SH-SY5Y (cell line): ENCODE measurements at regions not wholly inside any gene's neighbourhood (a gene's known extent, or its start where the extent isn't known, plus 50 kb on each side); places are given as distances from the start of the nearest gene placed in this dataset.

Experiments
- GATA2 ChIP-seq: IDR thresholded peaks from 2 replicates; pipeline ENCODE4 v1.6.1; 2011; ENCODE audit warnings: mild to moderate bottlenecking, low read depth, low read length
- GATA3 ChIP-seq: IDR thresholded peaks from 2 replicates; pipeline ENCODE4 v1.6.1; 2011; ENCODE audit warnings: low read depth, mild to moderate bottlenecking, low read length, moderate library complexity

DNA sequence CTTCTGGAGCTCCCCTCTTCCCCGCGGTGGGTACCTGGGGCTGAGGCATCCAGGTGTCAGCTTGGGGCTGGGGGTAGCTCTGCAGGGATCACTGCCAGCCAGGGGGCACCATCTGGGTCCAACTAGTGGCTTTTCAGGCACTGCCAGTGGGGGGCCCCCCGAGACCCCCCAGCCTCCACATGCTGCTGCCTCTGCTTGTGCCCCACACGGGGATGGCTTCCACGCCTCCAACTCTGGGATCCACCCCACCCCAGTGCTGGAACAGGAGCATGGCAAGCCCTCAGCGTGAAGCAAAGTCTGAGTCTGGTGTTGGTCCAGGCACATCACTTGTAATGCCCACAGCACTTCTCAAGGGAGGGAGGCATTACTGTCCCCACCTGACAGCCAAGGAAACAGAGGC, 260.5 kb upstream of the MVB12B start:
- no peak for TF ChIP-seq GATA2
- no peak for TF ChIP-seq GATA3

DNA sequence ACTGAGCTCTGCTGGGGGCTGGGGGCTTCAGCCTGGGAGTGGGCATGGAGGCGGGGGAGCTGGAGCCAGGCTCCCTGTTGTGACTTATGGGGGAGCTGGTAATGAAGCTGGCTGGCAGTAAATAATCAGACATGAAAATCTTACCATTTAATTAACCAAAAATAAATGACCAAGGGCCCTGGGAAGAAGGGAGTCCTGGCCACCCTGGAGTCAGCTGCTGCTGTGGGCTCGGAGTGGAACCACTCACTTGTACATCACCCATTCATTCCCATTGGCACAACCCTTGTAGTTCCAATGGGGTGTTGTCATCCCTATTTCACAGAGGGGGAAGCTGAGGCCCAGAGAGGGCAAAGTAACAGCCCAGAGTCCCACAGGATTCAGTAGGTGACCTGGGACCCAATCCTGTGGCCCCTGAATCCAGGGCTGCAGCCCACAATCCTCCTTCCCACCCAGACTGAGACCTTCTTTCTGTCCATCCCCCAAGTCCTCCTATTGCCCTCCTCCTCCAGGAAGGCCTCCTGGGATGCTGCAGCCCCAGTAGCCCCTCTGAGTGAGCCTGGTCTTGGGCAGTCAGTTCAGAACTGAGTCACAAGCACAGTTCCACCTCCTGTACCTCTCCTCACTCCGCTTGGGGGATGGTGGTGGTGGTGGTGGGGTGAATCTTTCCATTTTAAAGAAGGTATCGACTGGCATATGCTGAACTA, 259.4 kb upstream of the MVB12B start:
- TF ChIP-seq GATA2 = no peak
- TF ChIP-seq GATA3 = no peak

DNA sequence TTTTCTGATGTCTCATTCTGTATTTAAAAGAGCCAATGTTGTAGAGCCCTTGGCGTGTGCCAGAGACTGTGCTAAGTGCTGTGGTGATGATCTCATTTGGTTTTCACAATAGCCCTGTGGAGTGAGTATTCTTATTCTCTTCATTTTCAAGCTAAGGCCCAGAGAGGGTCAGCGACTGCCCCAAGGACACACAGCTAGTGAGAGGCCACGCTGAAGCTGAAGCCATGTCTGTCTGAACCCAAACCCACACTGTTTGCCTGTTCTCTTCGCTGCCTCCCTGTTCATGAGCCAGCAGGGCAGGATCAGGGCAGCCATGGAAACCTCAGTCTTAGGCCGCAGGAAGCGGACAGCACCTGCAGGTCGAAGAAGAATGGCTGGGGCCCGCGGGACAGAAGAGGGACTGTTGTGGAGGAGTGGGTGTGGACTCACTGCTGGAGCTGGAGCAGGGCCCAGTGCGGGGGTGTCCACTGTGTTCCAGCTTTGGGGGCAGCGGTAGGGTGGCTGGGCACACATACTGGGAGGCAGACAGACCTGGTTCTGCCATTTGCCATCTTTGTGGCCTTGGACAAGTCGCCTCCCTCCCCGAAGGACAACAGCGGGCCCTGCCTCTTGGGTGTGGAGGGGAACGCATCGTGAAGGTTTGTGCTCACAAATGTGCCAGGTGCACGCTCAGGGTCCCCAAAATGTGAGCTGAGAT, 257.9 kb upstream of the MVB12B start:
- TF ChIP-seq GATA3 (no peak), GATA2 (no peak)

DNA sequence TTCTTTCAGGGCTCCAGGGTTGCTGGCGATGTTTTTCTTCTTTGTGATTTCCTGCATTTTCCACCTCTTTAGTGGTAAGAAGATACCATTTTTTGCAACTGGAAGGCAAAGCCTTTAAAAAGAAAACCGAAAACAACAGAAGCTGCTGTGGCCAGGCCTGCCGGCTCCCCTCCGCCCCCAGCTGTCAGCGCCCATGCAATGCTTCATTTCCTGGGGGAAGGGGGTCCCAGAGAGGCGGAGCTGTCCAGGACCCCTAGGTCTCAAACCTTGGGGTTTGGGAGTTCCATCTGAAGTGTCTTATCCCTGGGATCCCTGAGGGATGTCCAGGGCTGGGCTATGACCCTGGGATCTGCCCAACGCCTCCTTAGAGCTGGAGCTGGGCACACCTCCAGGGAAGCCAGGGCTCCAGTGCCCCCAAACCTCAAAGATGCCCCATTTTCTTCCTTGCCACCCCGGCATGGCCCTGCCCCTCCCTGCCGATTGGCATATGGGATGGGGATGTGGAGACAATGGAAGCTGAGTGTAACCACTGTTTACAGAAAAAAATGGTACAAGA, 257.2 kb upstream of the MVB12B start:
- no peak for TF ChIP-seq GATA3
- TF ChIP-seq GATA2 = no peak

DNA sequence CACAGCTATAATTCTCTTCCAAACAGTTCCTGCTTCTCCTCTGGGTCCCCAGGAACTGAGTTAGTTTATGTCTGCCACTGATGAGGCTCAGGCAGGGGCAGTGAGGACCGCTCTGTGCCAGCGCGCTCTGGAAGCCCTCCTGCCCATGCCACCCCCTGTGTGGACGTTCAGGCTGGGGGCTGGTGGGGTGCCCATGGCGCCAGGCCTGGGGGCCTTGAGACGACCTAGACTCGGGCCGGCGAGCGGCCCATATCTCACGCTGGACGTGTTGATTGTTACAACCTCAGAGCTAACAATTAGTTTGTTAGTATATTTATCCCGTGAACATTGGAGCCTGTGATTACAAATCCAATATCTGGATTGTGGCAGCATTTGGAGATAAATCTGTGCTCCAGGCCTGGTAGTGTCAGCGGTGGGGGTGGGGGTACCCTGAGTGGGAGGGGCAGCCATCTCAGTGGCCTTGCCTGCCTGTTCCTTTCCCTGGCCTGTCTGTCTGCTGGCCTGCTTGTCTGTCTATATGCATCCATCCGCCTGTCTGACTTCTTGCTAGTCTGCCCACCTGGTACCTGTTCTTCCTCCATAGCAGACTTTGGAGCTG, 256.5 kb upstream of the MVB12B start:
- no peak for TF ChIP-seq GATA3
- TF ChIP-seq GATA2 = no peak

DNA sequence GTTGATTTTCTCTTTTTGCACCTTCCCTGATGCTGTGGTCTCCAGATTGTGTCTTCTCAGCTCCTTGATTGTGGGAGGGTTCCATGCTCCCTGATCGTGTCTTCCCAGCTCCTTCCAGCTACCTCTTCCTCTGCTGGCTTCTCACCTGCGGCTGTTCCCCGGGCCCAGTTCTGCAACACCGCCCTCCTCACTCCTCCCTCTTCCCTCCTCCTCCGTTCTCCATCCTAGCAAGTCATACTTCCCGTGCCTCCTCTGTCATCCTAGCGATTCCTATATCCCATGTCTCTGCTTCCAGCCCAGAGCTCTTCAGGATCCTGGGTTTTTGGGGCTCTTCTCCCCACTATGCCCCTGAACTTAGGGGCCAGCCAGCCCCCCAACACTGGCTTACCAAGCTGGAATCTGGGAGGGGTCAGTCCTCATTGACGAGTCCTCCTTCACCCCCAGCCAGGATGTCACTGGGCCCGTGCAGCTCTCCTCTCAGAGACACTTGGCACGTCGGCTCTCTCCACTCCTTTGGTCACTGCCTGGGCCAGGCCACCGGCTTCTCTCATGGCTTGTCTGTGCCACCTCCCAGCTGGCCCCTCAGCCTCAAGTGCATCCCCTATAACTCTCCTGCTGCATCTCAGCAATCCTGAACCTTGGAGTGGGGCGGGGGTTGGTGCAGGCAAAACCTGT, 255.4 kb upstream of the MVB12B start:
- TF ChIP-seq GATA2 (no peak), GATA3 (no peak)

DNA sequence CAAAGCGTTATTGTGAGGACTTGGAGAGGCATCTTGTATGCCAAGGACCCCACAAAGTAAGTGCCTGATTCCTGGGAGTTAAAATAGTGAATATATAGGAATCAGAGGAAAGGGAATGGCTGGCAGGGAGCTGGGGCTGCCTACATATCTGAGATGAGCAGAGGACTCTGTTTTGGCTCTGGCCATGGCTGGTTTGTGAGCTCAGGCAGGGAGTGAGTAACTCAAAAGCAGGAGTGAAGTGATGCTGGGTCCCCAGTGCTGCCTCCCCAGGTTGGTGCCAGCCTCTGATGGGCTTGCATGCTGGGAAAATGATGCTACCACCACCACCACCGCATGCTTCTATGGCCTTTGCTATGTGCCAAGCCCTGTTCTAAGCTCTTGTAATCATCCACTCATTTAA, 246.0 kb upstream of the MVB12B start:
- no peak for TF ChIP-seq GATA3
- TF ChIP-seq GATA2 = no peak

DNA sequence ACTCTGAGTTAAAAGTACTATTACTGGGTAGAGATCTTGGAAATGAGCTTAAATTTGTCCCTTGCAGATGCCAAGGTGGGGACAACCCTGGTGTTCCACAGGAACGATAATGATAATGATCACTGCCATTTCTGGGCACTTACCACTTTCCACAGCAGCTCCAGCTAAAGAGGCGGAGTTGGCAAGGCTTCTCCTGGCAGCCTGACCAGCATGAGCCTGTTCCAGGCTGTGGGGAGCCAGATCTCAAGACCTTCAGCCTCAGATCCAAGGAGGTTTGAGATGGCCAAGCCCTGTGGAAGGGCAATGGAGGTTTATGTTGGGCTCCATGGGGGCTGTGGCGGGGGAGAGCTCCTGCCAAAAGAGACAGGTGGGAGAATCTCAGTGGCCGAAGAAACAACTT, 244.9 kb upstream of the MVB12B start:
- no peak for TF ChIP-seq GATA2
- no peak for TF ChIP-seq GATA3

DNA sequence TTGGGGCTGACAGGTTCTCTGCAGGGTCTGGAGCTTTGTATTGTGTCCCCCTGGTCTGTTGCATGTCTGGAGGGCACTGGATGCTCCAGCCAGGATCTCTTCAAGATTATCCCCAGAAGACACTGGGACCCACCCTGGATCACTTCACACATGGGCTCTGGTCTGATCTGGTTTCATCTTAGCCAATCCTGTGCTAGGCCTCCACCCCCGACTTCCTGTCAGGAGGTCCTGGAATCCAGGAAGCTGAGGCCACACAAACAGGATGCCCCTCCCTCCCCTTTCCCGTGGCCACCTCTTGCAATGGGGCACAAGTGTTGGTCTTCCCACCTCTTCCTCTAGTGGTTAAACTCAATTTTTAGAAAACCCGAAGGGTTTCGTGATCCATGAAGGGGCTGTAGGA, 242.6 kb upstream of the MVB12B start:
- TF ChIP-seq GATA2 = no peak
- TF ChIP-seq GATA3 = no peak

DNA sequence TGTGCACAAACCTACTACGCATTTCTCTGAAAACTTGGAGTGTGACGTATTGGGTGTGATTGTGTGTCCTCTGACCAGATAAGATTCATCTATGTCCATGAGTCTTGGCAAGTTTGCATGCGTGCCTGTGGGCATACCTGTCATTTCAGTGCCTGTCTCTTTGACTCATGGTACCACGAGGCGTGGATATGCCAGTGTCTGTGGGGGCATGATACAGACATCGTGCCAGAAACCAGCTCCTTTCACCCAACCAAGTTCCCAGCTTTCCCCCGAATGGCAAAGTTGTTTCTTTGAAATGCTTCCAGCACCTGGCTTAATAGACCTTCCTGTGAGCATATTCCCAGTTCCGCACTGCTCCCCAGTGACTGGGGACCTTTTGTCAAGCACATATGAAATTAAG, 241.9 kb upstream of the MVB12B start:
- no peak for TF ChIP-seq GATA2
- no peak for TF ChIP-seq GATA3

DNA sequence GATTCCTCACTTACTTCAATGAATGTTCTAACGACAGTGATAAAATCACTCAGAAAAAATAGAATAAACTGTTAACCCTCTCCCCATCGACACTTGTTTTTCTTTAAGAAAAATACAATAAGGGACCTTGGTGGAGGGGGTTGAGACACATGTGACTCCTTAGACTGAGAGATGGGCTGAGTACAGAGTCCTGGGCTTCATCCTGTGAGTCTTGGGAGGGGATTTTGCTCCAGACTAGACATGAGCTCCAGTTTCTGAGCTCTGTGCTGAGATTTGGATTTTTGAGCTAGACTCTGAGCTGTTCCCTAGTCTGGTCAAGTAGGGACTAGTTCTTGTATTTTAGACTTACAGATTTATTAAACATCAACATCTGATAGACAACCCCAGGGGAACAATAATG, 241.5 kb upstream of the MVB12B start:
- TF ChIP-seq GATA2 (no peak), GATA3 (no peak)

DNA sequence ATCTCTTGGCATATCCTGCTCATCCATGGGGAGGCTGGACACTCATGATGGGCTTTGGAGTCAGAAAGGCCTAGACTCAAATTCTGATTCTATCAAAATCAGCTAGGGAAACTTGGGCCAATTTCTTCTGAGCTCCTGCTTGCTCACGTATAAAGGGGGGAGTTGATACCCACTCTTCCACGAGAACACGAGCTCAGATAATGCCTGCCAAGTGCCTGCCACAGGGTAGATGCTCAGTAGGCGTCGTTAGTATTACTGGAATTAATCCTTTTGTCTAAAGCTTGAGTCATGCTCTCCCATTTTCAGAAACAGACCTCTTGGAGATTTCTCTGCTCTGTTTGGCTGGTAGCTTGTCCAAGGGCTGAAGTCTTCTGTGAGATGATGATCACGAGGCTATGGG, 238.3 kb upstream of the MVB12B start:
- no peak for TF ChIP-seq GATA2
- no peak for TF ChIP-seq GATA3

DNA sequence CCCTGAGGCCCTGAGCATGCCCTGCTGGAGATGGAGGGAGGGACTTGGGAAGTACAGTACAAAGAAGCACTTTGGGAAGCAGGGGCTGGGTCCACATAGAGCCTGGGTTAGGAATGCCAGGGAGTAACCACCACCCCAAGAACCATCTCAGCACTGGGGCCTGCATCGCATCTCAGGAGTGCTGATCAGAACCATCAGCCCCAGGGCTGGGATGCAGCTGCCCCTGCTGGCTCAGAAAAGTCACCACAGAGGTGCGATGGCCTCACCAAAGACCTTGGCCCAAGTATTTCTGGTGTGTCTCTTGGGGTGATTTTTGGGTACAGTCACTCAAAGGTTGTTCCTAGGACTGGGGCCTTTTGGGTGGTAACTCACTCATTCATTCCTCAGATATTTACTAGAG, 236.8 kb upstream of the MVB12B start:
- TF ChIP-seq GATA2 = no peak
- no peak for TF ChIP-seq GATA3

DNA sequence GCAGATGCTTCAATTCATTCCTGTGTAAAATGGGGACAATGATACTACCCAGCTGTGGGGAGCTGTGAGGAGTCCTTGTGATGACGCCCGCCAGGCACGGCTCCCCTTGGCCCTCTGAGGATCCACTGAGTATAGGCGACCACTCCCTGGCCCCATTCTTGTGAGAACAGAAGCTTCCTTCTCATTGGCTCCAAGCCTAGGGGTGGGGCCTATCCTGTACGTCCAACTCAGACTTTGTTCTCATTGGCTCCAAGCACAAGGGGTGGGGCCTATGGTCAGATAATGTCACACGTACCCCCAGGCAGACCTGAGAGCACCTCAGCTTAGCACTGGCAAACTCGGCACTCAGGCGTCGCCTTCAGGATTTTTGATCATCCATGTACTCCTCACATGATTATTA, 232.9 kb upstream of the MVB12B start:
- TF ChIP-seq GATA3 = no peak
- no peak for TF ChIP-seq GATA2
